OCI-LY1 (cell line): ENCODE measurements at regions not wholly inside any gene's neighbourhood (a gene's known extent, or its start where the extent isn't known, plus 50 kb on each side); places are given as distances from the start of the nearest gene placed in this dataset.

Experiments used
- CTCF ChIP-seq: fragments of 200-600 bp; sonication (generic), shearing (Covaris generic); IDR thresholded peaks from 2 replicates; pipeline ENCODE4 v1.5.1; 2017; ENCODE audit warnings: mild to moderate bottlenecking, antibody characterized with exemption, low read length, moderate library complexity, mixed read lengths
- EZH2 ChIP-seq: fragments of 200-600 bp; sonication (generic), shearing (Covaris generic); IDR thresholded peaks from 2 replicates; pipeline ENCODE4 v1.8.0; 2017; ENCODE audit warnings: borderline replicate concordance, mixed run types, mild to moderate bottlenecking, antibody characterized with exemption, low read length, moderate library complexity, mixed read lengths

GRCh38 chr13:110057052-110057451, 249.9 kb downstream of the COL4A1 start:
- TF ChIP-seq CTCF (no peak), EZH2 (no peak)
